SK-N-SH treated with all-trans-retinoic acid at 6 μM for 48 hours (cell line): ENCODE measurements at regions not wholly inside any gene's neighbourhood (a gene's known extent, or its start where the extent isn't known, plus 50 kb on each side); places are given as distances from the start of the nearest gene placed in this dataset.

Experiments
- ATAC-seq: fragments of 200-7000 bp; cut with Tn5 transposase; 3 replicates; pipeline ENCODE4 v1.9.1; 2020; ENCODE audit warnings: mild to moderate bottlenecking, moderate library complexity
- BACH2 ChIP-seq: fragments of 250-450 bp; sonication (Bioruptor Pico); IDR thresholded peaks from 2 replicates; pipeline ENCODE4 v1.9.0; 2021; ENCODE audit warnings: mild to moderate bottlenecking, borderline replicate concordance
- CSDC2 ChIP-seq: fragments of 250-450 bp; sonication (Bioruptor Pico); IDR thresholded peaks from 2 replicates; pipeline ENCODE4 v1.5.0; 2020; ENCODE audit warnings: mild to moderate bottlenecking, moderate library complexity
- ESRRG ChIP-seq: fragments of 250-450 bp; sonication (Bioruptor Pico); IDR thresholded peaks from 2 replicates; pipeline ENCODE4 v1.6.1; 2021; ENCODE audit warnings: mild to moderate bottlenecking
- GLIS3 ChIP-seq: fragments of 250-450 bp; sonication (Bioruptor Pico); IDR thresholded peaks from 2 replicates; pipeline ENCODE4 v1.5.0; 2020; ENCODE audit warnings: mild to moderate bottlenecking, moderate library complexity
- ISL1 ChIP-seq: fragments of 250-450 bp; sonication (Bioruptor Pico); IDR thresholded peaks from 2 replicates; pipeline ENCODE4 v2.1.2; 2022; ENCODE audit warnings: mild to moderate bottlenecking, moderate library complexity
- OSR1 ChIP-seq: fragments of 250-450 bp; sonication (Bioruptor Pico); IDR thresholded peaks from 2 replicates; pipeline ENCODE4 v1.8.0; 2022; ENCODE audit warnings: moderate library complexity, mild to moderate bottlenecking, inconsistent platforms
- PATZ1 ChIP-seq: fragments of 250-450 bp; sonication (Bioruptor Pico); IDR thresholded peaks from 2 replicates; pipeline ENCODE4 v1.8.0; 2020; ENCODE audit warnings: mild to moderate bottlenecking, moderate library complexity, borderline replicate concordance
- PPARA ChIP-seq: fragments of 250-450 bp; sonication (Bioruptor Pico); IDR thresholded peaks from 2 replicates; pipeline ENCODE4 v1.5.0; 2020; ENCODE audit warnings: mild to moderate bottlenecking, borderline replicate concordance
- RARB ChIP-seq: fragments of 250-450 bp; sonication (Bioruptor Pico); IDR thresholded peaks from 2 replicates; pipeline ENCODE4 v1.8.0; 2021; ENCODE audit warnings: mild to moderate bottlenecking, moderate library complexity
- TCF4 ChIP-seq: fragments of 250-450 bp; sonication (Bioruptor Pico); IDR thresholded peaks from 2 replicates; pipeline ENCODE4 v1.8.0; 2021; ENCODE audit warnings: mild to moderate bottlenecking, moderate library complexity, borderline replicate concordance
- TOX ChIP-seq: fragments of 250-450 bp; sonication (Bioruptor Pico); IDR thresholded peaks from 2 replicates; pipeline ENCODE4 v1.8.0; 2021; ENCODE audit warnings: mild to moderate bottlenecking, moderate library complexity, borderline replicate concordance
- ZC3H10 ChIP-seq: fragments of 250-450 bp; sonication (Bioruptor Pico); IDR thresholded peaks from 2 replicates; pipeline ENCODE4 v1.5.1; 2021; ENCODE audit warnings: mild to moderate bottlenecking, moderate library complexity
- ZFP3 ChIP-seq: fragments of 250-450 bp; sonication (Bioruptor Pico); IDR thresholded peaks from 2 replicates; pipeline ENCODE4 v1.5.0; 2020; ENCODE audit warnings: mild to moderate bottlenecking, moderate library complexity
- ZFP30 ChIP-seq: fragments of 450-650 bp; formaldehyde crosslinking; IDR thresholded peaks from 2 replicates; pipeline ENCODE4 v1.5.0; 2022; ENCODE audit warnings: mild to moderate bottlenecking, moderate library complexity
- ZNF565 ChIP-seq: fragments of 450-650 bp; formaldehyde crosslinking; conservative IDR thresholded peaks from 2 replicates; pipeline ENCODE4 v1.5.0; 2020; ENCODE audit warnings: low read depth, mild to moderate bottlenecking, moderate library complexity
- TF ChIP-seq, protein P1 (sequence below): fragments of 250-450 bp; sonication (Bioruptor Pico); IDR thresholded peaks from 2 replicates; pipeline ENCODE4 v1.5.1; 2020; ENCODE audit warnings: low read depth, mild to moderate bottlenecking, moderate library complexity
- TF ChIP-seq, protein P2 (sequence below): fragments of 250-450 bp; sonication (Bioruptor Pico); IDR thresholded peaks from 2 replicates; pipeline ENCODE4 v1.8.0; 2021; ENCODE audit warnings: low read depth, mild to moderate bottlenecking, moderate library complexity, borderline replicate concordance
- TF ChIP-seq, protein P3 (sequence below): fragments of 250-450 bp; sonication (Bioruptor Pico); IDR thresholded peaks from 2 replicates; pipeline ENCODE4 v1.5.0; 2020; ENCODE audit warnings: mild to moderate bottlenecking, moderate library complexity
- TF ChIP-seq, protein P4 (sequence below): fragments of 250-450 bp; sonication (Bioruptor Pico); IDR thresholded peaks from 2 replicates; pipeline ENCODE4 v1.5.1; 2021; ENCODE audit warnings: mild to moderate bottlenecking, moderate library complexity

- TF ChIP-seq, protein P1, sequence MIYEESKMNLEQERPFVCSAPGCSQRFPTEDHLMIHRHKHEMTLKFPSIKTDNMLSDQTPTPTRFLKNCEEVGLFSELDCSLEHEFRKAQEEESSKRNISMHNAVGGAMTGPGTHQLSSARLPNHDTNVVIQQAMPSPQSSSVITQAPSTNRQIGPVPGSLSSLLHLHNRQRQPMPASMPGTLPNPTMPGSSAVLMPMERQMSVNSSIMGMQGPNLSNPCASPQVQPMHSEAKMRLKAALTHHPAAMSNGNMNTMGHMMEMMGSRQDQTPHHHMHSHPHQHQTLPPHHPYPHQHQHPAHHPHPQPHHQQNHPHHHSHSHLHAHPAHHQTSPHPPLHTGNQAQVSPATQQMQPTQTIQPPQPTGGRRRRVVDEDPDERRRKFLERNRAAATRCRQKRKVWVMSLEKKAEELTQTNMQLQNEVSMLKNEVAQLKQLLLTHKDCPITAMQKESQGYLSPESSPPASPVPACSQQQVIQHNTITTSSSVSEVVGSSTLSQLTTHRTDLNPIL (CRISPR knock-in tag) = no peak
- TF ChIP-seq OSR1 (CRISPR knock-in tag) (no peak), PPARA (CRISPR knock-in tag) (no peak), ISL1 (no peak)
- TF ChIP-seq, protein P2, sequence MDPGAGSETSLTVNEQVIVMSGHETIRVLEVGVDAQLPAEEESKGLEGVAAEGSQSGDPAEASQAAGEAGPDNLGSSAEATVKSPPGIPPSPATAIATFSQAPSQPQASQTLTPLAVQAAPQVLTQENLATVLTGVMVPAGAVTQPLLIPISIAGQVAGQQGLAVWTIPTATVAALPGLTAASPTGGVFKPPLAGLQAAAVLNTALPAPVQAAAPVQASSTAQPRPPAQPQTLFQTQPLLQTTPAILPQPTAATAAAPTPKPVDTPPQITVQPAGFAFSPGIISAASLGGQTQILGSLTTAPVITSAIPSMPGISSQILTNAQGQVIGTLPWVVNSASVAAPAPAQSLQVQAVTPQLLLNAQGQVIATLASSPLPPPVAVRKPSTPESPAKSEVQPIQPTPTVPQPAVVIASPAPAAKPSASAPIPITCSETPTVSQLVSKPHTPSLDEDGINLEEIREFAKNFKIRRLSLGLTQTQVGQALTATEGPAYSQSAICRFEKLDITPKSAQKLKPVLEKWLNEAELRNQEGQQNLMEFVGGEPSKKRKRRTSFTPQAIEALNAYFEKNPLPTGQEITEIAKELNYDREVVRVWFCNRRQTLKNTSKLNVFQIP = no peak
- no peak for ATAC-seq
Observed at GRCh38 chr12:27183342-27183741, 60.7 kb upstream of the STK38L start.

DNA sequence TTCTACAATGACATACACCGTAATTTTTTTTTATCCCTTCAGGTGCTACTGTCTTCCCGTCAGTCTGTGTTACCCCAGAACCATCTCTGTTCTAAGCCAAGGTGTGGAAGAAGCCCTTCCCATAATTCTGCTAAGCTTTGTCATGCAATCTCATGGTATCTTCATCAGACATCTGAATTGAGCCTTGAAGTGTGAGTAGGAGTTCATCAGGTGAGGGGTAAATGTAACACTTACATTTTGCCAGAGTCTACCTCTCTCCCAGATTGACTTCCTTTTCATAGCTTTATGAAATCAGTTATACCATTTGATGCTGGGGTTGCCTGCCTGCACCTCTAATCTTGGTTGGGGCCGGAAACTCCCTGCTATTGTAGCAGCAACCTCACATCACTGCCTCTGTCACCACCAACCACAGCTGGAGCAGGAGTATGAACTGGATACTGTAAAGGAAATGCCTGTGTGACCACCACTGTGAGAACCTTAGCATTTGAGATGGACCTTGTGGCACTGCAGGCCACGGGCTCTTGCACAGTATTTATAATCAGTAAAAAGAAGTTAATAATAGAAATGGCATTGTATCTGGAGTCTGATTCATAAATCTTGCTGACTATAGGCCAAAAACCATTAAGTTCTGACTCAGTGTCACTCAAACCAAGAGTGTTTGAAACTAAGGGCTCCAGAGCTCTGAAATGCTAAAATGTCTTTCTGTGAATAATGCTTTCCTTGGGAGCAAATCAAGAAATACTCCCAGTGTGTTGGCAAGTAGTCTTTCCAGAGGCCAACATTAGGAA lies 58.7 kb upstream of the STK38L start:
- TF ChIP-seq BACH2 (CRISPR knock-in tag) (no peak), ZFP3 (peak; percentile 80), GLIS3 (CRISPR knock-in tag) (no peak), PATZ1 (no peak), PPARA (CRISPR knock-in tag) (no peak)
- ATAC-seq = peak; percentile 60

- TF ChIP-seq GLIS3 (CRISPR knock-in tag) (no peak), TCF4 (CRISPR knock-in tag) (no peak), BACH2 (CRISPR knock-in tag) (no peak), ZC3H10 (CRISPR knock-in tag) (no peak), ESRRG (CRISPR knock-in tag) (no peak), ZNF565 (CRISPR knock-in tag) (no peak)
- TF ChIP-seq, protein P2 = no peak
- TF ChIP-seq, protein P1 (CRISPR knock-in tag) = no peak
- no peak for ATAC-seq
Observed at GRCh38 chr12:27186022-27186839, 57.9 kb upstream of the STK38L start.

- ATAC-seq = no peak
- TF ChIP-seq OSR1 (CRISPR knock-in tag) (no peak), RARB (no peak), CSDC2 (no peak), TCF4 (CRISPR knock-in tag) (no peak), TOX (no peak), GLIS3 (CRISPR knock-in tag) (no peak), ZNF565 (CRISPR knock-in tag) (no peak), BACH2 (CRISPR knock-in tag) (no peak), ZFP30 (CRISPR knock-in tag) (no peak), ZC3H10 (CRISPR knock-in tag) (no peak)
- TF ChIP-seq, protein P1 (CRISPR knock-in tag) = no peak
- TF ChIP-seq, protein P3, sequence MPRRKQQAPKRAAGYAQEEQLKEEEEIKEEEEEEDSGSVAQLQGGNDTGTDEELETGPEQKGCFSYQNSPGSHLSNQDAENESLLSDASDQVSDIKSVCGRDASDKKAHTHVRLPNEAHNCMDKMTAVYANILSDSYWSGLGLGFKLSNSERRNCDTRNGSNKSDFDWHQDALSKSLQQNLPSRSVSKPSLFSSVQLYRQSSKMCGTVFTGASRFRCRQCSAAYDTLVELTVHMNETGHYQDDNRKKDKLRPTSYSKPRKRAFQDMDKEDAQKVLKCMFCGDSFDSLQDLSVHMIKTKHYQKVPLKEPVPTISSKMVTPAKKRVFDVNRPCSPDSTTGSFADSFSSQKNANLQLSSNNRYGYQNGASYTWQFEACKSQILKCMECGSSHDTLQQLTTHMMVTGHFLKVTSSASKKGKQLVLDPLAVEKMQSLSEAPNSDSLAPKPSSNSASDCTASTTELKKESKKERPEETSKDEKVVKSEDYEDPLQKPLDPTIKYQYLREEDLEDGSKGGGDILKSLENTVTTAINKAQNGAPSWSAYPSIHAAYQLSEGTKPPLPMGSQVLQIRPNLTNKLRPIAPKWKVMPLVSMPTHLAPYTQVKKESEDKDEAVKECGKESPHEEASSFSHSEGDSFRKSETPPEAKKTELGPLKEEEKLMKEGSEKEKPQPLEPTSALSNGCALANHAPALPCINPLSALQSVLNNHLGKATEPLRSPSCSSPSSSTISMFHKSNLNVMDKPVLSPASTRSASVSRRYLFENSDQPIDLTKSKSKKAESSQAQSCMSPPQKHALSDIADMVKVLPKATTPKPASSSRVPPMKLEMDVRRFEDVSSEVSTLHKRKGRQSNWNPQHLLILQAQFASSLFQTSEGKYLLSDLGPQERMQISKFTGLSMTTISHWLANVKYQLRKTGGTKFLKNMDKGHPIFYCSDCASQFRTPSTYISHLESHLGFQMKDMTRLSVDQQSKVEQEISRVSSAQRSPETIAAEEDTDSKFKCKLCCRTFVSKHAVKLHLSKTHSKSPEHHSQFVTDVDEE (CRISPR knock-in tag) = no peak
- TF ChIP-seq, protein P4, sequence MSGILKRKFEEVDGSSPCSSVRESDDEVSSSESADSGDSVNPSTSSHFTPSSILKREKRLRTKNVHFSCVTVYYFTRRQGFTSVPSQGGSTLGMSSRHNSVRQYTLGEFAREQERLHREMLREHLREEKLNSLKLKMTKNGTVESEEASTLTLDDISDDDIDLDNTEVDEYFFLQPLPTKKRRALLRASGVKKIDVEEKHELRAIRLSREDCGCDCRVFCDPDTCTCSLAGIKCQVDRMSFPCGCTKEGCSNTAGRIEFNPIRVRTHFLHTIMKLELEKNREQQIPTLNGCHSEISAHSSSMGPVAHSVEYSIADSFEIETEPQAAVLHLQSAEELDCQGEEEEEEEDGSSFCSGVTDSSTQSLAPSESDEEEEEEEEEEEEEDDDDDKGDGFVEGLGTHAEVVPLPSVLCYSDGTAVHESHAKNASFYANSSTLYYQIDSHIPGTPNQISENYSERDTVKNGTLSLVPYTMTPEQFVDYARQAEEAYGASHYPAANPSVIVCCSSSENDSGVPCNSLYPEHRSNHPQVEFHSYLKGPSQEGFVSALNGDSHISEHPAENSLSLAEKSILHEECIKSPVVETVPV (CRISPR knock-in tag) = no peak
Observed at GRCh38 chr12:27187697-27188096, 56.4 kb upstream of the STK38L start.
